T1000 (cell line): ENCODE measurements at regions not wholly inside any gene's neighbourhood (a gene's known extent, or its start where the extent isn't known, plus 50 kb on each side); places are given as distances from the start of the nearest gene placed in this dataset.
"Not testable (repeated sequence)": the region's sequence is repeated elsewhere in the genome, so short reads cannot be mapped to it uniquely, and the experiment has no call there.

Source experiments
- DNase-seq: peaks from one replicate; lab custom pipeline; 2025; ENCODE audit warnings: mixed read lengths; lab: John Stamatoyannopoulos, UW

DNA sequence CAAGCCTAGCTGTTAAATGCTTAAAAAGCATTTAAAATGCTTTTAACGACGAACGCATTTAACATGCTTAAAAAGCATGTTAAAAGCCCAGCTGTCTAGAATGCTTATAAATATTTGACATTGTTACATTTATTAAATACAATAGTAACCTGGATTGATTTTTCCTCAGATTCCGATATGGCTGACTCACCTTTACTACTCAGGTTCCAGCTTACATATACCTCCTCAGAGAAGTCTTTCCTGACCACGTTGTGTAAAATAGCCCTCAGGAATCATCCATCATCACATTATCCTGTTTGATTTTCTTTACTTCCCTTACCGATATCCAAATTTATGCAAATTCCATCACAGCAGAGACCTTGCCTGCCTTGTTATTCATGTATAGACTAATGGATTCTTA lies 51.4 kb downstream of the SLC41A2 start:
- DNase-seq, result no peak

- not testable (repeated sequence) for DNase-seq
These were observed 52.6 kb downstream of the SLC41A2 start for GRCh38 chr12:104905446-104905845.

- no peak for DNase-seq
These were observed 54.3 kb downstream of the SLC41A2 start for GRCh38 chr12:104903648-104904423.

GRCh38 chr12:104902125-104902524 lies 56.0 kb downstream of the SLC41A2 start:
- DNase-seq, result no peak

DNA sequence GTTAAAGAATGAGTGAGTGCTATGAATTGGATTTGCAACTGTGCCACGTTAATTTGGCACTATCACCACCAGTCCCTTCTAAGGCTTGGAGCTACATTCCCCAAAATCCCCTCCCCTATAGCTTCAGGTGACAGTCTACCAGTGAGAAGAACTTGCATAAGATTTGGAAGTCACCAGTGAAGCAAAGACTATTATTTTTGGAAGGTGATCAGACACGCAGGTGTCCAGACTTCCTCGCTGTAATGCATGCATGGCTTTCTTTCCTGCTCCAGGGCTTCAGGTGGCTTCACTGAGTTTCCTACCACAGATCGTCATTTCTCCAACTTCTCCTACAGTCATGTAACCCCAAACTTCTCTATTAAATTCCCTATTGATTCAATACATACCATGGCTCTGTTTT lies 61.4 kb downstream of the SLC41A2 start:
- DNase-seq, result no peak

DNA sequence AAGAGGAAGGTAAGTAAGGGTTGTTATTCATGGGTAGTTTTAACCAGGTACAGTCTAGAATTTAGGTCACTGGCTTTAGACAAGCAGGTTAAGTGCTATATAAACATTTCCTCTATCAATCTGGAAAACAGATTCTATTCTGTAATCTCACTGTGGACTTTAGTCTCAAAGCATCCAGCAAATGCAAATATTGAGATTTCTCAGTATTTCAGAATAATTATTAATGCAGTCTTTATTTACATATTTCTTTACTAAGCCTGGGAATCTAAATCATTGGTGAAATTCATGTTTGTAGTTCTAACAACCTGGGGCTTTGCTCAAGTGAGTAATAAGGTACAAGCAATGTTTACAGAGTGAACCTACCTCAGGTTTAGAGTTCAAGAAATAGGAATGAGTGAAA lies 61.9 kb downstream of the SLC41A2 start:
- no peak for DNase-seq

DNA sequence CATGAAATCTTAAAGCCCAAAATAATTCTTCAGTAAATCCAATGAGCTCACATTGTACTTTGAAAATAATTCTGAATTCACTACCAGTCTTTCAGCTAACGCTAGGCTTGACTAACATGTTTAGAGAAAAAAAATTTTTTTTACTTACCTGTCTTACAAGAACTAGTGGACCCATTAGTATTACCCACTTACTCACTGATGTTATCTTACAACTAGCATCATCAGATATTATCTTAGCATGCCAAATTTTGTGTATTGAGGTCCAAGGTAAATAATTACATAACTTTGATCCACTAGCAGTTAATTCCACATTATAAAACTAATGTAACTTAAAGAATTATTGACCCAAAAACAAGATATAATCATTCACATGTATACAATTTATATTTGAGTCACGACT lies 62.7 kb downstream of the SLC41A2 start:
- no peak for DNase-seq

GRCh38 chr12:104890476-104891096 lies 67.5 kb downstream of the SLC41A2 start:
- DNase-seq, result no peak

DNA sequence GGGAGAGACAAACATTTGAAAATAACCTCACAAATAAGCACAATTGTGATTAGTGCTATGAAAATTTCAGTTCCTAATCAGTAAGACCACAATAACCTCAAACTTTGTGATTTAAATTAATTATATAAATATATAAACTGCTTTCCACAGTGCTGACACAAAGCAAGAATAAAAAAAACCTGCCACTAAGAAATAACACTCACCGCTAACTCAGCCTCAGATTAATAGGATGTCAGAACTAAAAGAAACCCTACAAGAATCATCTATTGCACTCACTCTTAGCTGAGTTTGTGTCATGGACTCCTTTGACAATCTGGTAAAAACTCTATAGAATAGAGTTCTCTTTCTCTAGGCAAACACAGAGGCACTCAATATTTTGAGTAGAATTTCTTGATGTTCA lies 68.4 kb downstream of the SLC41A2 start:
- no peak for DNase-seq

- no peak for DNase-seq
These were observed 69.2 kb downstream of the SLC41A2 start for GRCh38 chr12:104888892-104889291.

DNA sequence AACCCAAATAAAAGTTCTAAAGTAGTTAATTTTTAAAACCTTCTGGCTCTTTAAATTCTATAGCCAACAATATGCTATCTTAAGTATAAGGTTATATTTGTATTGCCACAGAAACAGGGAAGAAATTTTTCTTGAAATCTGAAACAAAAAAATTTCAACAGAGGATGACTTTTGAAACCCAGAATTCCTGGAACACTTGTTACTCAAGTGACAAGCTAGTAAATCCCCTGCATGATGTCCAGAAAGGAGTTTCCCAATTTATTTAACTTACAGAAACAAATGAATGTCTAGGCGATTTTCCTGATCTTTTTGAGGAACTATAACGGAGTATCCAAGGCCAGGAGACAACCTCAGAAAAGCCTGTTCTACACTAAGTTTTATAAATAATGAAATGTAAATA lies 69.6 kb downstream of the SLC41A2 start:
- DNase-seq, result no peak

- no peak for DNase-seq
These were observed 70.6 kb downstream of the SLC41A2 start for GRCh38 chr12:104887452-104887851.

GRCh38 chr12:104886418-104887401 lies 71.4 kb downstream of the SLC41A2 start:
- DNase-seq, result no peak

DNA sequence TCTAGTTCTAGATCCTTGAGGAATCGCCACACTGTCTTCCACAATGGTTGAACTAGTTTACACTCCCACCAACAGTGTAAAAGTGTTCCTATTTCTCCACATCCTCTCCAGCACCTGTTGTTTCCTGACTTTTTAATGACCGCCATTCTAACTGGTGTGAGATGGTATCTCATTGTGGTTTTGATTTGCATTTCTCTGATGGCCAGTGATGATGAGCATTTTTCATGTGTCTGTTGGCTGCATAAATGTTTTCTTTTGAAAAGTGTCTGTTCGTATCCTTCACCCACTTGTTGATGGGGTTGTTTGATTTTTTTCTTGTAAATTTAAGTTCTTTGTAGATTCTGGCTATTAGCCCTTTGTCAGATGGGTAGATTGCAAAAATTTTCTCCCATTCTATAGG lies 79.2 kb downstream of the SLC41A2 start:
- not testable (repeated sequence) for DNase-seq

- DNase-seq, result peak; percentile 9
These were observed 80.9 kb downstream of the SLC41A2 start for GRCh38 chr12:104877103-104877705.

DNA sequence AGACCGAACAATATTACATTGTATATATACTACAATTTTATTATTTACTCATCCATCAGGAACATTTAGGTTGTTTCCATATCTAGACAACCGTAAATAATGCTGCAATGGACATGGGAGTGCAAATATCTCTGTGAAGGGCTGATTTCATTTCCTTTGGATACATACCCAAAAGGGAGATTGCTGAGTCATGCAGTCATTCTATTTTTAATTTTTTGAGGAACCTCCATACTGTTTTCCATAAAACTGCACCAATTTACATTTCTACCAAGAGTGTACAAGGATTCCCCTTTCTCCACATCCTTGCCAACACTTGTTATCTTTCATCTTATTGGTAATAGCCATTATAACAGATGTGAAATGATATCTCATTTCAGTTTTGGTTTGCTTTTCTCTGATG lies 84.7 kb downstream of the SLC41A2 start:
- no peak for DNase-seq

- no peak for DNase-seq
These were observed 87.3 kb downstream of the SLC41A2 start for GRCh38 chr12:104870797-104871196.

GRCh38 chr12:104866291-104866690 lies 91.8 kb downstream of the SLC41A2 start:
- DNase-seq, result no peak

GRCh38 chr12:104865080-104865479 lies 93.0 kb downstream of the SLC41A2 start:
- no peak for DNase-seq

DNA sequence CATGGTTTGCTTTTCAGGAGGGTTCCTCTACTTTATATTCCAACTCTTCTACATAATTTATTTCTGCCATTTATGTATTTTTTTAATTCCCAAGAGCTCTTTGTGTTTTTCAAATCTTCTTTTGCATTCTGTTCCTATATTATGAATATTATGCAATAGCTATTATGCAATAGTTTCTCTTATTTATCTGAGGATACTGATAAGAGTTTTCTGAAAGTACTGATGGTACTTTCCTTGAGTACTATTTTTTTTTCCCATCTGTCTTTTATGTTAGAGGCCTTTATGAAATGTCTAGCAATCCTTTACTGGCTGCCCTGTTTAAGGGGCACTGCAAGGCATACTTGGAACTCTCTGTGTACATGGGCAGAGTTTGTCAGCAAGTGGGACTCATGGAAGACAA lies 93.4 kb downstream of the SLC41A2 start:
- no peak for DNase-seq

DNA sequence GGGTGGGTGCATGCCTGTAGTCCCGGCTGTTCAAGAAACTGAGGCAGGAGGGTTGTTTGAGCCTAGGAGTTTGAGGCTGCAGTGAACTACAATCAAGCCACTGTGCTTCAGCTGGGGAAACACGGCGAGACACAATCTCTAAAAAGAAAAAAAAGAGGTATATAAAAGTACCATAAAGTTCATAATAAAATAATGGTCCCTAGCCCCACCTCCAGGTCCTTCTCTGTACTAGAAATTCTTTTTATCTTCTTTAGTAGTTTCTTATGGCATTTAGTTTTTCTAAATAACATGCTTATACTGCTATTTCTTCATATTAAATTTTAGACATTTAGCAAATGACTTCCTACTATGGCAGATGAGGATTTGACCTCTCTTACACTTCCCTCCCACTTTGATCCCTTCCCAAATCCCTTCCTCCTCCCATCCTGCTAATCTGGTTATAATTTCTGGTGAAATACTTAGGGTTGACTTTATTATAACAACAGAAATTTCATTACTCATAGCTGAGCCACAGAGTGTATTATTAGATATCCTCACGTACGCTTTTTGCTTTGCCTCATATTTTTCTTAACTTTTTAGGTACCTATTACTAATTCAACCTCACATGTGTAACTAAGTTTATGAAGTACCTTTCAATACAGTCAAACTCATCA lies 94.7 kb downstream of the SLC41A2 start:
- DNase-seq, result no peak
